GM21515 (cell line): ENCODE measurements at regions not wholly inside any gene's neighbourhood (a gene's known extent, or its start where the extent isn't known, plus 50 kb on each side); places are given as distances from the start of the nearest gene placed in this dataset.
"Not testable (repeated sequence)": the region's sequence is repeated elsewhere in the genome, so short reads cannot be mapped to it uniquely, and the experiment has no call there.

Source experiments
- ATAC-seq: cut with Tn5 transposase; IDR thresholded peaks from one replicate; pipeline ENCODE4 v1.9.1; 2021; ENCODE audit not compliant: unreplicated experiment

- no peak for ATAC-seq
Observed at GRCh38 chr3:95226437-95226836, 1163.6 kb downstream of the NSUN3 start.

- ATAC-seq, result no peak
Observed at GRCh38 chr3:95227092-95227491, 1164.2 kb downstream of the NSUN3 start.

- ATAC-seq, result no peak
Observed at GRCh38 chr3:95228416-95228815, 1165.6 kb downstream of the NSUN3 start.

- ATAC-seq, result no peak
Observed at GRCh38 chr3:95235916-95236315, 1173.1 kb downstream of the NSUN3 start.

GRCh38 chr3:95237783-95238182 is 1174.9 kb downstream of the NSUN3 start:
- ATAC-seq, result no peak

- ATAC-seq, result no peak
Observed at GRCh38 chr3:95240395-95240794, 1177.5 kb downstream of the NSUN3 start.

GRCh38 chr3:95241256-95241655 is 1178.4 kb downstream of the NSUN3 start:
- not testable (repeated sequence) for ATAC-seq

GRCh38 chr3:95246413-95246812 is 1183.6 kb downstream of the NSUN3 start:
- no peak for ATAC-seq

GRCh38 chr3:95254061-95254460 is 1191.2 kb downstream of the NSUN3 start:
- ATAC-seq, result no peak

- no peak for ATAC-seq
Observed at GRCh38 chr3:95254758-95255157, 1191.9 kb downstream of the NSUN3 start.

GRCh38 chr3:95265129-95265528 is 1202.3 kb downstream of the NSUN3 start:
- ATAC-seq, result no peak

GRCh38 chr3:95271395-95271794 is 1208.5 kb downstream of the NSUN3 start:
- ATAC-seq, result no peak

- ATAC-seq, result no peak
Observed at GRCh38 chr3:95272166-95272565, 1209.3 kb downstream of the NSUN3 start.

- no peak for ATAC-seq
Observed at GRCh38 chr3:95272781-95273180, 1209.9 kb downstream of the NSUN3 start.

GRCh38 chr3:95277613-95278012 is 1214.8 kb downstream of the NSUN3 start:
- ATAC-seq, result no peak

- ATAC-seq, result no peak
Observed at GRCh38 chr3:95280711-95281352, 1218.0 kb downstream of the NSUN3 start.

GRCh38 chr3:95289295-95289694 is 1226.4 kb downstream of the NSUN3 start:
- no peak for ATAC-seq

GRCh38 chr3:95297581-95297980 is 1234.7 kb downstream of the NSUN3 start:
- no peak for ATAC-seq

GRCh38 chr3:95302044-95302443 is 1239.2 kb downstream of the NSUN3 start:
- ATAC-seq, result no peak

- no peak for ATAC-seq
Observed at GRCh38 chr3:95310560-95310959, 1247.7 kb downstream of the NSUN3 start.

GRCh38 chr3:95311272-95311671 is 1248.4 kb downstream of the NSUN3 start:
- no peak for ATAC-seq

GRCh38 chr3:95312650-95313049 is 1249.8 kb downstream of the NSUN3 start:
- no peak for ATAC-seq

- ATAC-seq, result no peak
Observed at GRCh38 chr3:95319921-95320494, 1257.1 kb downstream of the NSUN3 start.
